A204.1 (cell line): ENCODE measurements at regions not wholly inside any gene's neighbourhood (a gene's known extent, or its start where the extent isn't known, plus 50 kb on each side); places are given as distances from the start of the nearest gene placed in this dataset.
"Not testable (repeated sequence)": the region's sequence is repeated elsewhere in the genome, so short reads cannot be mapped to it uniquely, and the experiment has no call there.

ENCODE experiments used
- FAIRE-seq: peaks from 2 replicates; lab custom pipeline; 2012; peaks lifted over from hg19 to GRCh38; lab: Jason Lieb, UNC

- not testable (repeated sequence) for FAIRE-seq
Observed at GRCh38 chr18:15061289-15061896, 313.4 kb downstream of the ANKRD30B start.

DNA sequence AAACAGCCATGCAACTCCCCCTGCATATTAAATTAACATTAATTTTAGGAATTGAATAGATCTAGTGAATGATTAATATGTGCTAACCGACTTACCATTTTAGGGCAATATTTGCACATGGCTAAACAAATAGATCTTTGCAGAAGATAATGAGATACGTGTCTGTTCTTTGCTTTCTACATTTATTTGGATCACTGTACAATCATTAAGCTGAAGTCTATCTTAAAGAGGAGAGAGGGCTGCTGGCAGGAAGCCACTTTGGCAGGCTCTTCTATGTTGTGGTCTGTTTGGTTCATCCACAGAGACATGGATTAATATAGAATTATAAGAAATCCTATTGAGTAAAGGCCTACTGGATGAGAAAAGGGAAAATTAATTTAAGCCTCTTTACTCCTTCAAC, 318.5 kb downstream of the ANKRD30B start:
- not testable (repeated sequence) for FAIRE-seq

DNA sequence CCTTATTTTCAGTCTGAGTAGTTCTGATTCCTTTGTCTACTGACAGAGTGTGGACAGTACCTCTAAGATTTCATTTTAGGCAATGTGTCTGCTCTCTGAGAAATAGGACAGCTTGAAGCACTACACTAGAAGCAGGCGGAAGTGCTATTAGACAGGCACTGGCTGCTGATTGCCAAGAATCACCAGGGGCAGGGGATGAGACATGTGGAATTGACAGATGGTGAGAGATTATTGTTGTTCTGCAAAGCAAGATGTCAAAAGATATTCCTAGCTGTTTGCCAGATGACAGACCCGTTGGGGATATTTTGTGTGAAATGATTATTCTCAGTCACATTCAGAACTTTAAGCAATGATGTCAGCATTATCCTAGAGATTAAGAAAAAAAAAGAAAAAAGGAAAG, 323.3 kb downstream of the ANKRD30B start:
- FAIRE-seq, result not testable (repeated sequence)
